Dermis microvascular lymphatic vessel endothelial cell (primary cell): ENCODE measurements at regions not wholly inside any gene's neighbourhood (a gene's known extent, or its start where the extent isn't known, plus 50 kb on each side); places are given as distances from the start of the nearest gene placed in this dataset.
A peak's percentile ranks its signal among the peaks of the same experiment; 100 is the strongest.
"Not testable (repeated sequence)": the region's sequence is repeated elsewhere in the genome, so short reads cannot be mapped to it uniquely, and the experiment has no call there.

Experiments
- DNase-seq, 2 donors: peaks; one replicate each; pipeline versions ENCODE4 v3.0.0 to v3.0.0-alpha.2; 2010; ENCODE audit warnings: low read depth in 2 of 2

GRCh38 chr16:10232757-10233156 is 50.5 kb upstream of the GRIN2A start:
- no peak for DNase-seq

GRCh38 chr16:10239640-10240039 is 57.4 kb upstream of the GRIN2A start:
- no peak for DNase-seq

GRCh38 chr16:10240854-10241613 is 58.8 kb upstream of the GRIN2A start:
- DNase-seq = no peak

- DNase-seq = no peak
Measured at GRCh38 chr16:10242097-10242496, 59.9 kb upstream of the GRIN2A start.

- DNase-seq = no peak
Measured at GRCh38 chr16:10242916-10243315, 60.7 kb upstream of the GRIN2A start.

GRCh38 chr16:10245002-10245401 is 62.8 kb upstream of the GRIN2A start:
- DNase-seq = no peak

DNA sequence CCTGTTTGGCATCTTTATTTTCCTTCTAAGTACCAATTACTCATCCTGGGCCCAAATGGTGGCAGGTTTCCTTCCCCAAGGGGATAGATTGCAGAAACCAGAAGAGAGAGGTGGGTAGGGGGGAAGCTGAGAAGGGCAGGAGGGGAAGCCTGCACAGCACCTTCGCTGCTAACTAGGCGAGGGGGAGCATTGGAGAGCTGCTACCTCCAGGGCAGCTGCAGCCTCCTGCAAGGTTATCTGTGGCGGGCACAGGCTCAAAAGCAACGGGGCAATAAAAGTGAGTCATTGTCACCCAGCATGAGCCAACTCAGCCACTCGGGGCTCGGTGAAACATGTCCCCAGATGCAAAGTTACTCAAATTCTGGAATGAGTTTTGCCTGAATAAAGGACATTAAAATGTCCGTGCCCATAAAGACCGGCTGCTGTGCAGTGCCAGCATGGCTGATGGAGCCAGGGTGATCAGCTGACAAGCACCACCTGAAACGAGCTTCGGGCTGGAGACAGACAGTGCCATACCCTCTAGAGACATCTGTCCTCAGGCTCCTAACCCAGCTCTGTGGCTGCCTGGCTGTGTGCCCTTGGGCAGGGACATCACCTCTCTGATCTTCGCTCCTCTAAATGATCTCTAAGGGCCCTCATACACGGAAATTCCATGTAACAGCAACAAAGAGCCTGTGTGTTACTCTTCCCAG is 68.1 kb upstream of the GRIN2A start:
- DNase-seq = no peak

- DNase-seq = no peak
Measured at GRCh38 chr16:10252155-10252554, 69.9 kb upstream of the GRIN2A start.

DNA sequence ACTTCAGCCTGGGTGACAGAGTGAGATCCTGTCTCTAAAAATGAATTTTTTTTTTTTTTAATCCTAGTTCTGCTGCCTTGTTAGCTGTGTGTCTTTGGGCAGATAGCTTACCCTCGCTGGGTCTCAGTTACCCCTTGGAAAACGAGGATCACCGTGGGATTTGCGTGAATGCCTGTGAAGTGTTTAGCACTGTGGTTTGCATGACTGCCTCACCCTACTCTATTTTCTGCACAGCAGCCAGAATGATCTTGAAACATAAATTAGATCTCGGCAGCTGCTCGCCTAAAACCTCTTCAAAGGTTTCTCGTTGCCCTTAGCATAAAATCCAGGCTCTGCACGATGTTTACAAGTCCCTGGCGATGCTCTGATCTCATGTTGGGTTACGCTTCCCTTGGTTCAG is 71.2 kb upstream of the GRIN2A start:
- no peak for DNase-seq

GRCh38 chr16:10255728-10256127 is 73.5 kb upstream of the GRIN2A start:
- no peak for DNase-seq

DNA sequence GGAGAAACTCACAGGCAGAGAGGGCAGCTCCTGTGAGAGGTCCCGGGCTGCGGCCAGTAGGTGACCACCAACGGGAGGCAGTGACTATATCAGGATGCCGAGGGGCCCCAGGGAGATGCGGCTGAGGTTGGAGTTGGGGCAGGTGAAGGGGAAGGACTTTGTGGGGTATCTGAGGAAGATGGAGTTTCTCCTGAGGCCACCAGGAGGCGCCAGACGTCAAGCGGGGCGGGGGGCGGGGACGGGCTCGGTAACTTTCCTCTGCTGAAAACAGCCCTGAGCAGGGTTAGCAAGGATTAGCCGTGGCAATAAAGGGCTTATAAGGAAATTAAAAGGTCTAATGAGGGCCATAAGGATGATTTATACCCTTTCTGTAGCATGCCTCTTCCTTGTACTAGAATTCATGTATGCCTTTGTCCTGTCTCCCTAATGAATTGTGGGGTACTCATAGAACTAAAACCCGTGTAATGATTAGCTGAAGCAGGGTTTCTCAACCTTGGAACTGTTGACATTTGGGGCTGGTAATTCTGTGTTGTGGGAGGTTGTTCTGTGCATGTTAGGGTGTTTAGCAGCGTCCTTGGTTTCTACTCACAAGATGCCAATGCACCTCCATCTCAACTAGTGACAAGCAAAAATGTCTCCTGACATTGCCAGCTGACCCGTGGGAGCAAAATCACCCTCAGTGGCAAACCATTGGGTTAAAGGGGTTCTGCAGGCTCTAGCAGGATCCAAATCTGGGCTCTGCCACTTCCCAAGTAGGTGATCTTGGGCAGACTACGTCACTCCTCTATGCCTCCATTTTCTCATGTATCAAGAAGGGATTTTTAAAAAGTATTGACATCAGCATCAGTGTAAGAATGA is 74.8 kb upstream of the GRIN2A start:
- peak; percentile 1 to 21 for DNase-seq

GRCh38 chr16:10257642-10258251 is 75.5 kb upstream of the GRIN2A start:
- not testable (repeated sequence) for DNase-seq

DNA sequence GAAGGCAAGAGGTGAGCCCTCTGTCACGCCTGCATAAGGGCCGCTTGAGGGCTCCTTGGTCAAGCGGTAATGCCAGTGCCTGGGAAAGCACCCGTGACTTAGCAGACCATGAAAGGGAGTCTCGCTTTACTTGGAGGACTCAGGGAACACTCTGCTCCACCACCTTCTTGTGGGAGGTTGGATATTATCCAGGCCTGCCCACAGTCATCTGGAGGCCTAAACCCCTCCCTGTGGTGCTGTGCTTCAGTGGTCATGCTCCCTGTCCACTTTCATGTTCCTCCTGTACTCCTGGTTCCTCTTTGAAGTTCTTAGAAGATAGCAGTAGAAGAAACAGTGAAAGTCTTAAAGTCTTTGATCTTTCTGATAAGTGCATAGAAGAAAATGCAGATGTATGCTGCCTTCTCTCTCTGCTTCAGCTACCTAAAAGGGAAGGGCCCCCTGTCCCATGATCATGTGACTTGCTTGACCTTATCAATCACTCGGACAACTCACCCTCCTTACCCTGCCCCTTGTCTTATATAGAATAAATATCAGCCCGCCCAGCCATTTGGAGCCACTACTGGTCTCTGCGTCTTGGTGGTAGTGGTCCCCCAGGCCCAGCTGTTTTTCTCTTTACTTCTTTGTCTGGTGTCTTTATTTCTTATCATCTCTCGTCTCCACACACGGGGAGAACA is 76.8 kb upstream of the GRIN2A start:
- not testable (repeated sequence) for DNase-seq

DNA sequence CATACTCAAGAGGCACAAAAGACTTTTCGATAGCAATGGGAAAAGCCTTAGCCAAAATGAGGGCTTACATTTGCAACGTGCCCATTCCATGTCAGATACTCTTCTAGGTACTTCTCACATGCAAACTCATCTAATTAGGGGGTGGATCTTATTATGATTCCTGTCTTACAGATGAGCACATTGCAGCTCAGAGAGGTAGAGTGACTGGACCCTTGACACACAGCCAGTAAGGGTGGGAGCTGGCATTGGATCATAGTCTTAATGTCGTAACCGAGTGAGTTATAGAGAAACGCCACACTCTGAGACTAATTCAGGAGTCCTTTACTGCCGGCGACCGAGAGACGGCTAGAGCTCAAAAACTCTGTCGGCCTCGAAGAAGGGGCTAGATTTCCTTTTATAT is 78.8 kb upstream of the GRIN2A start:
- DNase-seq = no peak

GRCh38 chr16:10261526-10261925 is 79.3 kb upstream of the GRIN2A start:
- not testable (repeated sequence) for DNase-seq

GRCh38 chr16:10262377-10263132 is 80.3 kb upstream of the GRIN2A start:
- no peak for DNase-seq

GRCh38 chr16:10265770-10266615 is 83.8 kb upstream of the GRIN2A start:
- no peak for DNase-seq

- no peak for DNase-seq
Measured at GRCh38 chr16:10266809-10267208, 84.6 kb upstream of the GRIN2A start.

- no peak for DNase-seq
Measured at GRCh38 chr16:10269632-10270031, 87.4 kb upstream of the GRIN2A start.
